Gastrocnemius medialis (tissue), 4 donors: ENCODE measurements at regions not wholly inside any gene's neighbourhood (a gene's known extent, or its start where the extent isn't known, plus 50 kb on each side); places are given as distances from the start of the nearest gene placed in this dataset.
"Not testable (repeated sequence)": the region's sequence is repeated elsewhere in the genome, so short reads cannot be mapped to it uniquely, and the experiment has no call there.

Experiments used
- ATAC-seq, 2 donors: fragments of 150-250 bp; one replicate each; pipeline ENCODE4 v1.9.1; 2016
- DNase-seq, 2 donors: peaks; one replicate each; pipeline ENCODE4 v3.0.0-alpha.2; 2019
- H3K27ac ChIP-seq, 4 donors: fragments of 200-600 bp; sonication (generic); 1 replicate in 1 of 4; 2 replicates in 3 of 4; pipeline ENCODE4 v1.5.1; 2016 to 2018; ENCODE audit warnings: mild to moderate bottlenecking in 2 of 4, moderate library complexity in 1 of 4
- H3K27me3 ChIP-seq, 3 donors: fragments of 200-600 bp; sonication (generic) in 2 of 3; 1 replicate in 1 of 3; 2 replicates in 2 of 3; pipeline versions ENCODE4 v1.5.1 to v1.6.0; 2016 to 2019; ENCODE audit warnings: mild to moderate bottlenecking in 1 of 3, moderate library complexity in 1 of 3
- H3K36me3 ChIP-seq, 2 donors: fragments of 200-600 bp; sonication (generic) in 1 of 2; one replicate each; pipeline ENCODE4 v1.5.1; 2017 to 2018
- H3K4me1 ChIP-seq, 2 donors: fragments of 200-600 bp; sonication (generic) in 1 of 2; one replicate each; pipeline ENCODE4 v1.5.1; 2016 to 2017; ENCODE audit warnings: mild to moderate bottlenecking in 2 of 2
- H3K4me3 ChIP-seq, 4 donors: fragments of 200-600 bp; sonication (generic) in 3 of 4; 1 replicate in 1 of 4; 2 replicates in 3 of 4; pipeline ENCODE4 v1.5.1; 2016 to 2019; ENCODE audit warnings: mild to moderate bottlenecking in 2 of 4
- H3K9me3 ChIP-seq, 3 donors: fragments of 200-600 bp; sonication (generic) in 2 of 3; 1 replicate in 1 of 3; 2 replicates in 2 of 3; pipeline ENCODE4 v1.5.1; 2016 to 2019
- CTCF ChIP-seq, 5 experiments: fragments of 450-650 bp in 3 of 5; fragments of 200-600 bp in 2 of 5; sonication (generic) in 2 of 5; IDR thresholded peaks in 4 of 5; conservative IDR thresholded peaks in 1 of 5; 1 replicate in 4 of 5; 2 replicates in 1 of 5; pipeline ENCODE4 v1.5.1; 2016 to 2019; ENCODE audit warnings: antibody characterized with exemption in 5 of 5, mild to moderate bottlenecking in 3 of 5, moderate library complexity in 3 of 5
- POLR2A ChIP-seq, 2 donors: fragments of 450-650 bp; IDR thresholded peaks; one replicate each; pipeline ENCODE4 v1.6.1; 2017; ENCODE audit warnings: antibody characterized with exemption in 2 of 2, mild to moderate bottlenecking in 2 of 2, moderate library complexity in 2 of 2
- in situ Hi-C, 4 donors: fragments of 200-750 bp; cut with MboI; loops; one replicate each; pipeline versions ENCODE4 v1.15.0 to v1.8.0; 2017; ENCODE audit warnings: low sequenced_read_pairs in 4 of 4
- intact Hi-C: fragments of 100-400 bp; cut with DNase I; formaldehyde crosslinking; loops from one replicate; pipeline ENCODE4 v1.15.1; 2023; ENCODE audit warnings: low total_unique reads

- intact Hi-C loops (no loop called here), in situ Hi-C loops (no loop called here)
- Histone ChIP-seq H3K4me3 (no peak overlapping the region), H3K27ac (no peak overlapping the region), H3K4me1 (no peaks in the 10 kb centered on the region), H3K9me3 (no peaks in the 10 kb centered on the region), H3K27me3 (no peaks in the 10 kb centered on the region), H3K36me3 (no peaks in the 10 kb centered on the region)
- ATAC-seq: no peak
- TF ChIP-seq CTCF (IDR thresholded peaks at IDR 0.05 in 4 of 5, conservative IDR thresholded peaks at IDR 0.05 in 1 of 5) (no peak), POLR2A (IDR thresholded peaks at IDR 0.05) (no peak)
- no peak for DNase-seq
Observed at GRCh38 chr6:102766963-102767362, 1373.5 kb downstream of the GRIK2 start.

GRCh38 chr6:102764317-102764716 is 1370.8 kb downstream of the GRIK2 start:
- TF ChIP-seq CTCF (IDR thresholded peaks at IDR 0.05 in 4 of 5, conservative IDR thresholded peaks at IDR 0.05 in 1 of 5) (no peak), POLR2A (IDR thresholded peaks at IDR 0.05) (no peak)
- intact Hi-C loops: no loop called here
- Histone ChIP-seq H3K36me3 (no peaks in the 10 kb centered on the region), H3K9me3 (no peaks in the 10 kb centered on the region), H3K4me1 (no peaks in the 10 kb centered on the region), H3K27me3 (no peaks in the 10 kb centered on the region), H3K27ac (no peak overlapping the region), H3K4me3 (no peak overlapping the region)
- DNase-seq (no peak), ATAC-seq (no peak)
- in situ Hi-C loops: no loop called here

GRCh38 chr6:102763891-102764290 is 1370.4 kb downstream of the GRIK2 start:
- in situ Hi-C loops: no loop called here
- no peak overlapping the region for H3K4me3 ChIP-seq
- ATAC-seq (no peak), DNase-seq (no peak)
- no peak overlapping the region for H3K27ac ChIP-seq
- TF ChIP-seq POLR2A (IDR thresholded peaks at IDR 0.05) (no peak), CTCF (IDR thresholded peaks at IDR 0.05 in 4 of 5, conservative IDR thresholded peaks at IDR 0.05 in 1 of 5) (no peak)
- no peaks in the 10 kb centered on the region for H3K4me1 ChIP-seq
- intact Hi-C loops: no loop called here
- no peaks in the 10 kb centered on the region for H3K36me3 ChIP-seq
- no peaks in the 10 kb centered on the region for H3K9me3 ChIP-seq
- H3K27me3 ChIP-seq: no peaks in the 10 kb centered on the region

- Histone ChIP-seq H3K27ac (no peak overlapping the region), H3K36me3 (no peaks in the 10 kb centered on the region), H3K9me3 (no peaks in the 10 kb centered on the region), H3K27me3 (no peaks in the 10 kb centered on the region), H3K4me3 (no peak overlapping the region), H3K4me1 (no peaks in the 10 kb centered on the region)
- DNase-seq (no peak), ATAC-seq (no peak)
- in situ Hi-C loops: no loop called here
- intact Hi-C loops: no loop called here
- TF ChIP-seq POLR2A (IDR thresholded peaks at IDR 0.05) (no peak), CTCF (IDR thresholded peaks at IDR 0.05 in 4 of 5, conservative IDR thresholded peaks at IDR 0.05 in 1 of 5) (no peak)
Observed at GRCh38 chr6:102761872-102762271, 1368.4 kb downstream of the GRIK2 start.

GRCh38 chr6:102759415-102759814 is 1365.9 kb downstream of the GRIK2 start:
- TF ChIP-seq CTCF (IDR thresholded peaks at IDR 0.05 in 4 of 5, conservative IDR thresholded peaks at IDR 0.05 in 1 of 5) (no peak), POLR2A (IDR thresholded peaks at IDR 0.05) (no peak)
- Histone ChIP-seq H3K9me3 (no peaks in the 10 kb centered on the region), H3K27ac (no peak overlapping the region), H3K27me3 (no peaks in the 10 kb centered on the region), H3K36me3 (no peaks in the 10 kb centered on the region), H3K4me3 (no peak overlapping the region), H3K4me1 (no peaks in the 10 kb centered on the region)
- ATAC-seq: no peak
- intact Hi-C loops (no loop called here), in situ Hi-C loops (no loop called here)
- DNase-seq: no peak

- in situ Hi-C loops, H3K4me3 ChIP-seq, H3K9me3 ChIP-seq, H3K4me1 ChIP-seq, H3K27ac ChIP-seq, intact Hi-C loops, DNase-seq, H3K27me3 ChIP-seq, ATAC-seq, H3K36me3 ChIP-seq: not testable (repeated sequence)
Observed at GRCh38 chr6:102758536-102758935, 1365.0 kb downstream of the GRIK2 start.
